ENCODE measurements at regions not wholly inside any gene's neighbourhood (a gene's known extent, or its start where the extent isn't known, plus 50 kb on each side); places are given as distances from the start of the nearest gene placed in this dataset.

GRCh38 chrX:121864561-121864960, 817.2 kb downstream of the GLUD2 start:
- TF ChIP-seq CTCF (IDR thresholded peaks at IDR 0.05) (no peak), SIN3A (IDR thresholded peaks at IDR 0.05; ENCODE audit: borderline replicate concordance, insufficient read depth, low read depth, low read length) (no peak), TCF7L2 (IDR thresholded peaks at IDR 0.05; ENCODE audit: low read depth, low read length) (no peak), POLR2AphosphoS5 (IDR thresholded peaks at IDR 0.05; ENCODE audit: low read depth, low read length) (no peak), REST (IDR thresholded peaks at IDR 0.05; ENCODE audit: insufficient read depth in 1 of 2, low read depth in 2 of 2, low read length in 1 of 2) (no peak)

Data from Panc1 (cell line).